Uterus (tissue), 2 donors: ENCODE measurements at regions not wholly inside any gene's neighbourhood (a gene's known extent, or its start where the extent isn't known, plus 50 kb on each side); places are given as distances from the start of the nearest gene placed in this dataset.

Experiments
- CTCF ChIP-seq, 4 experiments: fragments of 200-600 bp in 2 of 4; fragments of 450-650 bp in 2 of 4; sonication (generic) in 2 of 4; IDR thresholded peaks; one replicate each; pipeline ENCODE4 v1.5.1; 2016 to 2019; ENCODE audit warnings: antibody characterized with exemption in 4 of 4, mild to moderate bottlenecking in 2 of 4, moderate library complexity in 1 of 4
- POLR2A ChIP-seq, 2 donors: fragments of 450-650 bp; IDR thresholded peaks; one replicate each; pipeline ENCODE4 v1.6.1; 2016; ENCODE audit warnings: antibody characterized with exemption in 2 of 2, mild to moderate bottlenecking in 1 of 2, moderate library complexity in 1 of 2

GRCh38 chr3:145737952-145738351, 423.0 kb downstream of the PLOD2 start:
- TF ChIP-seq POLR2A (IDR thresholded peaks at IDR 0.05) (no peak), CTCF (IDR thresholded peaks at IDR 0.05) (no peak)
